T-cell (primary cell): ENCODE measurements at regions not wholly inside any gene's neighbourhood (a gene's known extent, or its start where the extent isn't known, plus 50 kb on each side); places are given as distances from the start of the nearest gene placed in this dataset.
"Not testable (repeated sequence)": the region's sequence is repeated elsewhere in the genome, so short reads cannot be mapped to it uniquely, and the experiment has no call there.

Experiments
- ATAC-seq, 4 experiments: fragments of 200-7000 bp in 3 of 4; fragments of 150-1000 bp in 1 of 4; cut with Tn5 transposase; replicated peaks in 1 of 4; 1 replicate in 3 of 4; 2 replicates in 1 of 4; pipeline ENCODE4 v1.10.0; 2021; ENCODE audit warnings: moderate library complexity in 3 of 4, mild to moderate bottlenecking in 2 of 4, moderate number of reproducible peaks in 1 of 4
- CTCF ChIA-PET, 2 donors: fragments of 300-600 bp; sonication (Branson Sonifier 250); formaldehyde crosslinking; loops; one replicate each; lab custom pipeline; 2022; ENCODE audit warnings: antibody characterized with exemption in 2 of 2; lab: Charles Lee
- POLR2A ChIA-PET, 2 donors: fragments of 300-600 bp; sonication (Branson Sonifier 250); formaldehyde crosslinking; loops; one replicate each; lab custom pipeline; 2022; ENCODE audit warnings: antibody characterized with exemption in 2 of 2; lab: Charles Lee
- DNase-seq, 35 experiments: peaks; one replicate each; pipeline versions ENCODE4 v3.0.0 to v3.0.0-alpha.2; 2013 to 2023
- H3K27ac ChIP-seq: one replicate; pipeline ENCODE4 v1.5.1; 2013; ENCODE audit warnings: low read length
- H3K27me3 ChIP-seq, 2 experiments: replicated peaks in 1 of 2; 1 replicate in 1 of 2; 2 replicates in 1 of 2; pipeline versions ENCODE4 v1.6.1 to v1.7.0; 2013; ENCODE audit warnings: low read length in 1 of 2, mixed read lengths in 1 of 2; ENCODE audit not compliant: control insufficient read depth in 2 of 2, insufficient read depth in 2 of 2; ENCODE audit errors: extremely low read depth in 1 of 2
- H3K36me3 ChIP-seq, 2 donors: 1 replicate in 1 of 2; 2 replicates in 1 of 2; pipeline versions ENCODE4 v1.6.1 to v1.7.0; 2013; ENCODE audit warnings: low read length in 1 of 2; ENCODE audit not compliant: control insufficient read depth in 2 of 2, insufficient read depth in 1 of 2; ENCODE audit errors: extremely low read depth in 1 of 2
- H3K4me1 ChIP-seq, 2 experiments: 1 replicate in 1 of 2; 2 replicates in 1 of 2; pipeline versions ENCODE4 v1.6.1 to v1.7.0; 2013; ENCODE audit warnings: low read length in 2 of 2, mixed read lengths in 1 of 2; ENCODE audit not compliant: insufficient read depth in 2 of 2, control insufficient read depth in 1 of 2; ENCODE audit errors: extremely low read depth in 1 of 2
- H3K4me3 ChIP-seq, 2 donors: 1 replicate in 1 of 2; 2 replicates in 1 of 2; pipeline versions ENCODE4 v1.5.1 to v1.7.0; 2013; ENCODE audit warnings: mild to moderate bottlenecking in 2 of 2, low read length in 1 of 2, moderate library complexity in 1 of 2; ENCODE audit not compliant: control insufficient read depth in 1 of 2; ENCODE audit errors: extremely low read depth in 1 of 2
- H3K9me3 ChIP-seq: 2 replicates; pipeline ENCODE4 v1.7.0; 2013
- H3K27ac Mint-ChIP-seq, 2 donors: one replicate each; pipeline ENCODE4 v1.8.0; 2020 to 2021; ENCODE audit warnings: mild to moderate bottlenecking in 2 of 2, mixed read lengths in 2 of 2
- H3K27me3 Mint-ChIP-seq, 2 donors: one replicate each; pipeline ENCODE4 v1.8.0; 2021 to 2022; ENCODE audit warnings: mixed read lengths in 2 of 2
- H3K36me3 Mint-ChIP-seq: one replicate; pipeline ENCODE4 v1.8.0; 2021; ENCODE audit warnings: mixed read lengths
- H3K4me1 Mint-ChIP-seq, 3 donors: one replicate each; pipeline ENCODE4 v1.8.0; 2020 to 2022; ENCODE audit warnings: mixed read lengths in 3 of 3, mild to moderate bottlenecking in 1 of 3
- H3K4me3 Mint-ChIP-seq, 3 donors: one replicate each; pipeline ENCODE4 v1.8.0; 2020 to 2022; ENCODE audit warnings: mild to moderate bottlenecking in 3 of 3, mixed read lengths in 3 of 3, moderate library complexity in 3 of 3
- H3K9me3 Mint-ChIP-seq, 3 donors: one replicate each; pipeline ENCODE4 v1.8.0; 2020 to 2022; ENCODE audit warnings: mixed read lengths in 3 of 3
- whole genome bisulfite sequencing: methylation state at CpG from one replicate; pipeline ENCODE4 v1.1.5; 2013; ENCODE audit warnings: missing lambda C conversion rate; ENCODE audit not compliant: insufficient coverage; 5-methylcytosine and 5-hydroxymethylcytosine counted together

GRCh38 chr2:7878266-7878665 lies 803.6 kb upstream of the ID2 start:
- POLR2A ChIA-PET, H3K4me3 Mint-ChIP-seq, H3K4me1 ChIP-seq, H3K27ac Mint-ChIP-seq, H3K36me3 ChIP-seq, H3K9me3 Mint-ChIP-seq, H3K9me3 ChIP-seq, H3K4me1 Mint-ChIP-seq, H3K27me3 Mint-ChIP-seq, H3K27ac ChIP-seq, H3K36me3 Mint-ChIP-seq, ATAC-seq, CTCF ChIA-PET, DNase-seq, H3K4me3 ChIP-seq, H3K27me3 ChIP-seq: not testable (repeated sequence)
- 100% methylated on average over 2 of the region's 12 CpGs for WGBS

- Mint-ChIP-seq H3K9me3 (no peaks in the 10 kb centered on the region), H3K27ac (no peak overlapping the region), H3K27me3 (no peaks in the 10 kb centered on the region), H3K4me3 (no peak overlapping the region), H3K4me1 (no peaks in the 10 kb centered on the region), H3K36me3 (no peaks in the 10 kb centered on the region)
- no peaks in the 10 kb centered on the region for H3K27me3 ChIP-seq
- WGBS = 67% methylated on average over 4 of the region's 12 CpGs
- DNase-seq (no peak), ATAC-seq (no peak)
- no peaks in the 10 kb centered on the region for H3K9me3 ChIP-seq
- ChIA-PET CTCF (no interaction called here), POLR2A (no interaction called here)
- no peaks in the 10 kb centered on the region for H3K4me1 ChIP-seq
- no peak overlapping the region for H3K4me3 ChIP-seq
- no peaks in the 10 kb centered on the region for H3K36me3 ChIP-seq
- no peak overlapping the region for H3K27ac ChIP-seq
These were observed 802.9 kb upstream of the ID2 start for GRCh38 chr2:7878786-7879482.

- Histone ChIP-seq H3K4me3 (no peak overlapping the region), H3K4me1 (no peaks in the 10 kb centered on the region), H3K27ac (no peak overlapping the region), H3K9me3 (no peaks in the 10 kb centered on the region), H3K36me3 (no peaks in the 10 kb centered on the region), H3K27me3 (no peaks in the 10 kb centered on the region)
- Mint-ChIP-seq H3K27ac (no peak overlapping the region), H3K27me3 (no peaks in the 10 kb centered on the region), H3K36me3 (no peaks in the 10 kb centered on the region), H3K9me3 (no peaks in the 10 kb centered on the region), H3K4me1 (no peaks in the 10 kb centered on the region), H3K4me3 (no peak overlapping the region)
- 100% methylated on average over 1 of the region's 1 CpG for WGBS
- POLR2A ChIA-PET = no interaction called here
- DNase-seq (no peak), ATAC-seq (no peak)
- CTCF ChIA-PET = no interaction called here
These were observed 802.4 kb upstream of the ID2 start for GRCh38 chr2:7879483-7879835.

GRCh38 chr2:7880126-7880525 lies 801.7 kb upstream of the ID2 start:
- H3K4me3 ChIP-seq = no peak overlapping the region
- WGBS = 100% methylated on average over 2 of the region's 2 CpGs
- H3K27ac ChIP-seq = no peak overlapping the region
- H3K4me1 Mint-ChIP-seq = no peaks in the 10 kb centered on the region
- DNase-seq = no peak
- H3K4me3 Mint-ChIP-seq = no peak overlapping the region
- H3K9me3 Mint-ChIP-seq = no peaks in the 10 kb centered on the region
- no peak for ATAC-seq
- CTCF ChIA-PET = interaction anchor here in 1 of 2 donors (0.9 kb wide), 1 partner anchor 21 kb away, joined by 3 read pairs; no protein-coding TSS in a partner anchor
- no peaks in the 10 kb centered on the region for H3K27me3 ChIP-seq
- no peaks in the 10 kb centered on the region for H3K36me3 ChIP-seq
- H3K27me3 Mint-ChIP-seq = no peaks in the 10 kb centered on the region
- H3K36me3 Mint-ChIP-seq = no peaks in the 10 kb centered on the region
- H3K9me3 ChIP-seq = no peaks in the 10 kb centered on the region
- no peak overlapping the region for H3K27ac Mint-ChIP-seq
- H3K4me1 ChIP-seq = no peaks in the 10 kb centered on the region
- POLR2A ChIA-PET = no interaction called here

GRCh38 chr2:7880566-7880965 lies 801.3 kb upstream of the ID2 start:
- POLR2A ChIA-PET = interaction anchor here in 1 of 2 donors (0.6 kb wide), 1 partner anchor 259 kb away, joined by 3 read pairs; no protein-coding TSS in a partner anchor
- ATAC-seq = no peak
- H3K36me3 ChIP-seq = no peaks in the 10 kb centered on the region
- H3K4me1 Mint-ChIP-seq = no peaks in the 10 kb centered on the region
- no peak overlapping the region for H3K4me3 Mint-ChIP-seq
- CTCF ChIA-PET = interaction anchor here in 1 of 2 donors (0.9 kb wide), 1 partner anchor 22 kb away, joined by 3 read pairs; no protein-coding TSS in a partner anchor
- no peak overlapping the region for H3K27ac ChIP-seq
- no peaks in the 10 kb centered on the region for H3K36me3 Mint-ChIP-seq
- H3K27ac Mint-ChIP-seq = no peak overlapping the region
- no peak overlapping the region for H3K4me3 ChIP-seq
- no peaks in the 10 kb centered on the region for H3K27me3 ChIP-seq
- H3K4me1 ChIP-seq = no peaks in the 10 kb centered on the region
- H3K27me3 Mint-ChIP-seq = no peaks in the 10 kb centered on the region
- DNase-seq = no peak
- H3K9me3 ChIP-seq = no peaks in the 10 kb centered on the region
- WGBS = no CpG with 5 or more reads among the region's 2 CpGs
- H3K9me3 Mint-ChIP-seq = no peaks in the 10 kb centered on the region

GRCh38 chr2:7881063-7881462 lies 800.8 kb upstream of the ID2 start:
- Histone ChIP-seq H3K27me3 (no peaks in the 10 kb centered on the region), H3K4me1 (no peaks in the 10 kb centered on the region), H3K36me3 (no peaks in the 10 kb centered on the region), H3K27ac (no peak overlapping the region), H3K9me3 (no peaks in the 10 kb centered on the region), H3K4me3 (no peak overlapping the region)
- POLR2A ChIA-PET = interaction anchor here in 1 of 2 donors (0.6 kb wide), 1 partner anchor 258 kb away, joined by 3 read pairs; no protein-coding TSS in a partner anchor
- H3K4me3 Mint-ChIP-seq = no peak overlapping the region
- H3K36me3 Mint-ChIP-seq = no peaks in the 10 kb centered on the region
- no CpG with 5 or more reads among the region's 5 CpGs for WGBS
- ATAC-seq = no peak
- H3K9me3 Mint-ChIP-seq = no peaks in the 10 kb centered on the region
- DNase-seq = no peak
- CTCF ChIA-PET = interaction anchor here in 1 of 2 donors (0.5 kb wide), 1 partner anchor 34 kb away, joined by 3 read pairs; no protein-coding TSS in a partner anchor
- no peaks in the 10 kb centered on the region for H3K27me3 Mint-ChIP-seq
- no peaks in the 10 kb centered on the region for H3K4me1 Mint-ChIP-seq
- H3K27ac Mint-ChIP-seq = no peak overlapping the region
